CD8-positive, alpha-beta memory T cell (primary cell): ENCODE measurements at regions not wholly inside any gene's neighbourhood (a gene's known extent, or its start where the extent isn't known, plus 50 kb on each side); places are given as distances from the start of the nearest gene placed in this dataset.
"Not testable (repeated sequence)": the region's sequence is repeated elsewhere in the genome, so short reads cannot be mapped to it uniquely, and the experiment has no call there.

Experiments
- CTCF ChIA-PET: fragments of 350-600 bp; sonication (Branson Sonifier 250); formaldehyde crosslinking; loops from one replicate; lab custom pipeline; 2021; ENCODE audit warnings: antibody characterized with exemption; lab: Charles Lee
- POLR2A ChIA-PET: fragments of 350-600 bp; sonication (Branson Sonifier 250); formaldehyde crosslinking; loops from one replicate; lab custom pipeline; 2021; ENCODE audit warnings: antibody characterized with exemption; lab: Charles Lee
- DNase-seq, 5 donors: peaks; one replicate each; pipeline versions ENCODE4 v3.0.0 to v3.0.0-alpha.2; 2020 to 2022; ENCODE audit warnings: mixed read lengths in 1 of 5
- H3K27ac ChIP-seq: one replicate; pipeline ENCODE4 v1.7.0; 2013; ENCODE audit warnings: low read depth, mild to moderate bottlenecking, low read length, moderate library complexity
- H3K27me3 ChIP-seq: 2 replicates; pipeline ENCODE4 v1.7.0; 2013; ENCODE audit warnings: low read length, mild to moderate bottlenecking; ENCODE audit not compliant: insufficient read depth, poor library complexity, severe bottlenecking
- H3K36me3 ChIP-seq: 2 replicates; pipeline ENCODE4 v1.7.0; 2013; ENCODE audit warnings: mild to moderate bottlenecking, low read length, moderate library complexity; ENCODE audit not compliant: insufficient read depth
- H3K4me1 ChIP-seq: 2 replicates; pipeline ENCODE4 v1.7.0; 2013; ENCODE audit warnings: mild to moderate bottlenecking, low read length, moderate library complexity; ENCODE audit not compliant: insufficient read depth
- H3K4me3 ChIP-seq: 2 replicates; pipeline ENCODE4 v1.7.0; 2013; ENCODE audit warnings: mild to moderate bottlenecking, low read length
- H3K9me3 ChIP-seq: 2 replicates; pipeline ENCODE4 v1.7.0; 2013; ENCODE audit warnings: mild to moderate bottlenecking, low read length
- H3K27ac Mint-ChIP-seq, 8 donors: one replicate each; pipeline ENCODE4 v1.8.0; 2020 to 2021; ENCODE audit warnings: mixed read lengths in 8 of 8, mild to moderate bottlenecking in 6 of 8, inconsistent platforms in 3 of 8, moderate library complexity in 3 of 8
- H3K27me3 Mint-ChIP-seq, 2 donors: one replicate each; pipeline ENCODE4 v1.8.0; 2020 to 2021; ENCODE audit warnings: mixed read lengths in 2 of 2, mild to moderate bottlenecking in 1 of 2, moderate library complexity in 1 of 2
- H3K36me3 Mint-ChIP-seq, 3 donors: one replicate each; pipeline ENCODE4 v1.8.0; 2020 to 2021; ENCODE audit warnings: mixed read lengths in 3 of 3, inconsistent platforms in 1 of 3, mild to moderate bottlenecking in 1 of 3
- H3K4me1 Mint-ChIP-seq, 3 donors: one replicate each; pipeline ENCODE4 v1.8.0; 2020 to 2021; ENCODE audit warnings: mixed read lengths in 3 of 3, inconsistent platforms in 1 of 3, mild to moderate bottlenecking in 1 of 3
- H3K4me3 Mint-ChIP-seq, 7 donors: one replicate each; pipeline ENCODE4 v1.8.0; 2020 to 2021; ENCODE audit warnings: mixed read lengths in 7 of 7, mild to moderate bottlenecking in 6 of 7, moderate library complexity in 4 of 7, inconsistent platforms in 2 of 7
- H3K9me3 Mint-ChIP-seq, 5 donors: one replicate each; pipeline ENCODE4 v1.8.0; 2020 to 2022; ENCODE audit warnings: mixed read lengths in 5 of 5, mild to moderate bottlenecking in 3 of 5, moderate library complexity in 2 of 5, inconsistent platforms in 1 of 5

DNA sequence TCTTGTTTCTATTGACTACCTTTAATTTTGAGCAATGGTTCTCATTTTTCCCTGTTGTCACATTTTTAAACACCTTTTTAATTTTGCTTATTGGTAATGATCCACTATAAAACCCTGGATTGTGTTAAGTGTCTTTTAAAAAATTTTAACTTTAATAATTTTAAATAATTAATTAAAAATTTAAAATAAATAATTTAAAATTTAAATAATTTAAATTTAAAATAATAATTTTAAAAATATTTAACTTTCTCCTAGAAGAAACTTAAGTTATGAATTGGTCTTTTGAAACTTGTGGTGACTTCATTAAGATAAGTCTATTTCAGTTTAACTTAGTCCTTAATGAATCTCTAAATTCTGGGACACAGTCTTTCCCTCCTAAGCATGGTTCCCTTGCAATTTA is 566.3 kb upstream of the GALNTL6 start:
- H3K9me3 Mint-ChIP-seq = peaks cover 6 to 26% (median 12%) of the 10 kb centered on the region in 5 donors
- H3K27ac Mint-ChIP-seq = no peak overlapping the region
- Histone ChIP-seq H3K27ac (no peak overlapping the region), H3K36me3 (no peaks in the 10 kb centered on the region), H3K9me3 (no peaks in the 10 kb centered on the region), H3K27me3 (no peaks in the 10 kb centered on the region), H3K4me3 (no peak overlapping the region), H3K4me1 (no peaks in the 10 kb centered on the region)
- CTCF ChIA-PET = no interaction called here
- H3K4me3 Mint-ChIP-seq = no peak overlapping the region
- no peaks in the 10 kb centered on the region for H3K4me1 Mint-ChIP-seq
- POLR2A ChIA-PET = no interaction called here
- no peaks in the 10 kb centered on the region for H3K27me3 Mint-ChIP-seq
- no peak for DNase-seq
- H3K36me3 Mint-ChIP-seq = no peaks in the 10 kb centered on the region

DNA sequence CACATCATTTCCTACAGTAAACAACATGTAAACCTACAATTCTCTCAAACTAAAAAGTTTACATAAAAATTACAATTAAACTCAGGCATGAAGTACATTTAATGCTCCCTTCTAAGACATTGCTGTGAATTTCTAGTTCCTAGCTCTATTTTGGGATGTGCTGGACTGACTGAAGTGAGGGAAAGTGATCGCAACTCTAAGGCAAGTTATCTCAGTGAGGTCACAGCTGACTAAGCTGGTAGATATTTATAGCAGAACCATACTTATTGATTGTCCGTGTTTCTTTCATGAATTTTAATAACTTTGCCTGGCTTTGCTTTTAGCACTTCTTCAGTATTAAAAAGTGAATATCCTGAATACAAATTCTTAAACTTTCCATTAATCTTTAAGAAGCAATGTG is 570.4 kb upstream of the GALNTL6 start:
- Mint-ChIP-seq H3K4me1 (no peaks in the 10 kb centered on the region), H3K36me3 (no peaks in the 10 kb centered on the region), H3K27me3 (no peaks in the 10 kb centered on the region), H3K4me3 (no peak overlapping the region), H3K9me3 (peaks cover 2 to 21% (median 7%) of the 10 kb centered on the region in 5 donors), H3K27ac (no peak overlapping the region)
- Histone ChIP-seq H3K36me3 (no peaks in the 10 kb centered on the region), H3K27ac (no peak overlapping the region), H3K4me3 (no peak overlapping the region), H3K4me1 (no peaks in the 10 kb centered on the region), H3K27me3 (no peaks in the 10 kb centered on the region), H3K9me3 (no peaks in the 10 kb centered on the region)
- ChIA-PET POLR2A (no interaction called here), CTCF (no interaction called here)
- no peak for DNase-seq

DNA sequence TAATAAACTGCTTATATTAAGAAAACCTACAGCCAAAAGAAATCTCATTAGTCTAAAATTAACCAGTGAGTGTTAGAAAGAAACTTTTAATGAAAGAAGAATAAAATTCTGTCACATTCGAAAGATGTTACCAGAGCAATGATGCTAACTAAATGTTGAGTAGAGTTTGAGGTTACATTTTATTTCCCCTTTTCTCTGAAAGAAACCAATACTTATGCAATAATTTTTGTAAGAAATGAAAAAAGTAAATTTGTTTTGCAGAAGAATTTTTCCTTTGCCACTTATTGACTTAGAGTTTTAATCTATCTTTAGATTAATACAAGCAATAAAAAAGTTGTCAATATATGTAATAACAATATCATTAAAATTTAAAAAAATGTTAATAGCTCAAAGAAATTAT is 574.0 kb upstream of the GALNTL6 start:
- no peak overlapping the region for H3K4me3 Mint-ChIP-seq
- no peaks in the 10 kb centered on the region for H3K27me3 Mint-ChIP-seq
- H3K36me3 Mint-ChIP-seq = no peaks in the 10 kb centered on the region
- no peak overlapping the region for H3K27ac ChIP-seq
- no peak for DNase-seq
- CTCF ChIA-PET = no interaction called here
- H3K27ac Mint-ChIP-seq = no peak overlapping the region
- H3K9me3 ChIP-seq = no peaks in the 10 kb centered on the region
- H3K36me3 ChIP-seq = no peaks in the 10 kb centered on the region
- no peaks in the 10 kb centered on the region for H3K27me3 ChIP-seq
- H3K4me3 ChIP-seq = no peak overlapping the region
- no peaks in the 10 kb centered on the region for H3K4me1 Mint-ChIP-seq
- POLR2A ChIA-PET = no interaction called here
- no peaks in the 10 kb centered on the region for H3K4me1 ChIP-seq
- H3K9me3 Mint-ChIP-seq = peaks cover 3 to 43% (median 12%) of the 10 kb centered on the region in 5 donors

DNA sequence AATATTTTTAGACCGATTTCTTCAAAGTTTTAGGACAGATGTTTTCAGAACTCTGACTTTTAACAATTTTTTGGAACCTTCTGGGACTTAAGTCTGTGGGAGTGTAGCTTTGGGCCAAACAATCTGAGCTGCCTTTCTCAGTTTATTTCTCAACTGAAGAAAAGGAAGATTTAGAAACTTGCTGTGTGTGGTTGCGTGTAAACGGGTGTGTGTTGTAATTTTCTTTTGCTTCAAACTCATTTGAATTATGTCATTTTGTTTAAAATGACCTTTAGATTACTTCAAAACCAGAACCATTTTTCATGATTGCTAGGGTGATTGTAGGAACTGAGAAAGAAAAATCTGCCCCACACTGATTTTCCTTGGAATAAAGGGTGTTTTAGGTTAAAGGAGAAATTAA is 577.7 kb upstream of the GALNTL6 start:
- Mint-ChIP-seq H3K36me3 (no peaks in the 10 kb centered on the region), H3K9me3 (peaks cover 3 to 36% (median 15%) of the 10 kb centered on the region in 5 donors), H3K4me3 (no peak overlapping the region), H3K27ac (no peak overlapping the region), H3K27me3 (no peaks in the 10 kb centered on the region), H3K4me1 (no peaks in the 10 kb centered on the region)
- CTCF ChIA-PET = no interaction called here
- H3K4me1 ChIP-seq = no peaks in the 10 kb centered on the region
- no peaks in the 10 kb centered on the region for H3K36me3 ChIP-seq
- no peaks in the 10 kb centered on the region for H3K27me3 ChIP-seq
- POLR2A ChIA-PET = no interaction called here
- no peaks in the 10 kb centered on the region for H3K9me3 ChIP-seq
- no peak for DNase-seq
- H3K27ac ChIP-seq = no peak overlapping the region
- no peak overlapping the region for H3K4me3 ChIP-seq

DNA sequence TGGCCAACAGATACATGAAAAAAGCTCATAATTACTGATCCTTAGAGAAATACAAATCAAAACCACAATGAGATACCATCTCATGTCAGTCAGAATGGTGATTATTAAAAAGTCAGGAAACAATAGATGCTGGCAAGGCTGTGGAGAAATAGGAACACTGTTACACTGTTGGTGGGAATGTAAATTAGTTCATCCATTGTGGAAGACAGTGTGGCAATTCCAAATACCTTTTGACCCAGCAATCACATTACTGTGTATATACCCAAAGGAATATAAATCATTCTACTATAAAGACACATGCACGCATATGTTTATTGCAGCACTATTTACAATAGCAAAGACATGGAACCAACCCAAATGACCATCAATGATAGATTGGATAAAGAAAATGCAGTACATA is 583.9 kb upstream of the GALNTL6 start:
- CTCF ChIA-PET, H3K4me3 Mint-ChIP-seq, POLR2A ChIA-PET: not testable (repeated sequence)

DNA sequence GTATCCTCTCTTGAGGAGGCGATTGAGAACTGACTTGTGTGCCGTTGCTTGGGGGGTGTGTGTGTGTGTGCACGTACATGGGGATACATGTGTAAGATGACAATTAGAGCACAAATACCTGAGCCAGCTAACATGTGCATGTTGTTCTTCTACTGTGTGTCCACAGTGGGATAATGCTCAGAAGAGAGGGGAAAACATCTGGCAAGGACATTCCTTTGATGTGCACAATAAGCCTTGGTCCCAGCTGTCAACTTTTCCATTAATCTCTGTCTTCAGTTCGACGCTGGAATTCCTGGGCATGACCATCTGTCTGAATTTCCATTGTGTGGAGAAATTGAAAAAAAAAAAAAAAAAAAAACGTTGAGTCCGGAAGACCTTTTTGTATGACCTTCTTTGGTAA is 592.0 kb upstream of the GALNTL6 start:
- Histone ChIP-seq H3K4me3 (no peak overlapping the region), H3K9me3 (no peaks in the 10 kb centered on the region), H3K27ac (no peak overlapping the region), H3K4me1 (no peaks in the 10 kb centered on the region), H3K36me3 (no peaks in the 10 kb centered on the region), H3K27me3 (no peaks in the 10 kb centered on the region)
- H3K27me3 Mint-ChIP-seq = no peaks in the 10 kb centered on the region
- peaks cover 3 to 23% (median 5%) of the 10 kb centered on the region in 5 donors for H3K9me3 Mint-ChIP-seq
- no peak for DNase-seq
- ChIA-PET POLR2A (no interaction called here), CTCF (no interaction called here)
- H3K27ac Mint-ChIP-seq = no peak overlapping the region
- H3K4me3 Mint-ChIP-seq = no peak overlapping the region
- no peaks in the 10 kb centered on the region for H3K4me1 Mint-ChIP-seq
- H3K36me3 Mint-ChIP-seq = no peaks in the 10 kb centered on the region

More for the DNA sequence above, 583.9 kb upstream of the GALNTL6 start:
- H3K27ac Mint-ChIP-seq, H3K4me1 ChIP-seq, H3K27me3 Mint-ChIP-seq, H3K4me1 Mint-ChIP-seq, H3K27me3 ChIP-seq, H3K27ac ChIP-seq, H3K9me3 ChIP-seq, H3K36me3 Mint-ChIP-seq, H3K4me3 ChIP-seq, H3K36me3 ChIP-seq, DNase-seq: not testable (repeated sequence)
- peaks cover 3 to 14% (median 7%) of the 10 kb centered on the region in 5 donors for H3K9me3 Mint-ChIP-seq

DNA sequence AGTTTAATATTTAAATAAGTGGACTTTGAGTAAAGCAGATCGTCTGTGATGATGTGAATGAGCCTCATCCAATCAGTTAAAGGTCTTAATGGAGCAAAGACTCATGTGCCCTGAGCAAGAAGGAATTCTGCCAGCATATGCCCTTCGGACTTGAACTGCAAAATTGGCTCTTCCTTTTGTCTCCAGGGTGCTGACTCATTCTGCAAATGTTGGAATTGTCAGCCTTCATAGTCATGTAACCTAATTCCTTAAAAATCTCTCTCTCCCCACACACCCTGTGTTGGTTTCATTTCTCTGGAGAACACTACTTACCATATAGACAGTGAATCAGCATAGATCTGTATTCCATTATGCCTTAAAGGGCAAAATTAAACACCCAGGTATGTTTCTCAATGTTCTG is 609.8 kb upstream of the GALNTL6 start:
- H3K9me3 ChIP-seq = no peaks in the 10 kb centered on the region
- ChIA-PET CTCF (no interaction called here), POLR2A (no interaction called here)
- Mint-ChIP-seq H3K36me3 (no peaks in the 10 kb centered on the region), H3K4me3 (no peak overlapping the region), H3K4me1 (no peaks in the 10 kb centered on the region), H3K9me3 (peaks cover 0 to 29% (median 12%) of the 10 kb centered on the region in 5 donors), H3K27ac (no peak overlapping the region), H3K27me3 (no peaks in the 10 kb centered on the region)
- H3K27me3 ChIP-seq = no peaks in the 10 kb centered on the region
- H3K27ac ChIP-seq = no peak overlapping the region
- H3K4me1 ChIP-seq = no peaks in the 10 kb centered on the region
- no peaks in the 10 kb centered on the region for H3K36me3 ChIP-seq
- no peak for DNase-seq
- no peak overlapping the region for H3K4me3 ChIP-seq

DNA sequence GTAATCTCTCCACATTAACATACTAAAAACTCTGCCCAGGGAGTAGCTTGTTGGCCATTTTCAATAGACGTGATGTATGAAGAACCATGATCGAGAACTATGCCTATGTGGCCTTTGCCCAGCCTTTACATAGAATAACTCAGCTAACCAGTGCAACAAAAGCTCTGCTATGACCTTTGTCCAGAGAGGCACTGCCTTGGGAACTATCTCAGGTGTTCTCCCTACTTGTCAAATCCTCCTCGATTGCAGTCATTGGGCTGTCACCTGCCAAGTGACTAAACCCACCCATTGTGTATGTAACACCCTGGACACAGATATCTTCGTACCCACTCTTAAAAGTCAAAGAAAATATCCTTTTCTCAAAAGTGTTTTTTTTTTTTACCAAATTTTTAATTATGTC is 610.3 kb upstream of the GALNTL6 start:
- peaks cover 0 to 29% (median 12%) of the 10 kb centered on the region in 5 donors for H3K9me3 Mint-ChIP-seq
- ChIA-PET POLR2A (no interaction called here), CTCF (no interaction called here)
- Histone ChIP-seq H3K4me3 (no peak overlapping the region), H3K27ac (no peak overlapping the region), H3K9me3 (no peaks in the 10 kb centered on the region), H3K27me3 (no peaks in the 10 kb centered on the region), H3K36me3 (no peaks in the 10 kb centered on the region), H3K4me1 (no peaks in the 10 kb centered on the region)
- H3K4me3 Mint-ChIP-seq = no peak overlapping the region
- no peaks in the 10 kb centered on the region for H3K36me3 Mint-ChIP-seq
- DNase-seq = no peak
- H3K27me3 Mint-ChIP-seq = no peaks in the 10 kb centered on the region
- H3K4me1 Mint-ChIP-seq = no peaks in the 10 kb centered on the region
- no peak overlapping the region for H3K27ac Mint-ChIP-seq

DNA sequence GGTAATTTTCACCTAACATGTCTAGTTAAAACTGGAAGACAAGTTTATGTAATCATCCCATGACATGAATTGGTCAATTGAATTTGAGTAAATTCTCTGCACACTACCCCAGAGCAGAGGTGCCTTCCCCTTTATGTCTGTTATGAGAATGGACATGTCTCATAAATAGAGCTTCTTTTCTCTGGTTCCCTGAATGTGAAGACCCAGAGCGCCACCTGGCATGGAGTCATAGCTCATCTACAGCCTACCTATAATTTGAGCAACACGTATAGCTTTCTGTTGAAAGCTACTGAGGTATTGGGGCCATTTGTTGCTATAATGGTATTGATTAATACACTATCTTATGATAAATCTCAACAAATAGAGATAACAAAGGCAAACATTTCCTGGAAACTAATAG is 626.5 kb upstream of the GALNTL6 start:
- H3K36me3 ChIP-seq = no peaks in the 10 kb centered on the region

More for the DNA sequence above, 626.5 kb upstream of the GALNTL6 start:
- DNase-seq = no peak
- no peaks in the 10 kb centered on the region for H3K4me1 Mint-ChIP-seq
- no peaks in the 10 kb centered on the region for H3K27me3 Mint-ChIP-seq
- Histone ChIP-seq H3K4me1 (no peaks in the 10 kb centered on the region), H3K27me3 (no peaks in the 10 kb centered on the region), H3K4me3 (no peak overlapping the region), H3K27ac (no peak overlapping the region), H3K9me3 (no peaks in the 10 kb centered on the region)
- no peaks in the 10 kb centered on the region for H3K36me3 Mint-ChIP-seq
- peaks cover 2 to 44% (median 3%) of the 10 kb centered on the region in 5 donors for H3K9me3 Mint-ChIP-seq
- H3K4me3 Mint-ChIP-seq = no peak overlapping the region
- no peak overlapping the region for H3K27ac Mint-ChIP-seq
- ChIA-PET POLR2A (no interaction called here), CTCF (no interaction called here)
